ENCODE measurements at regions not wholly inside any gene's neighbourhood (a gene's known extent, or its start where the extent isn't known, plus 50 kb on each side); places are given as distances from the start of the nearest gene placed in this dataset.

DNA sequence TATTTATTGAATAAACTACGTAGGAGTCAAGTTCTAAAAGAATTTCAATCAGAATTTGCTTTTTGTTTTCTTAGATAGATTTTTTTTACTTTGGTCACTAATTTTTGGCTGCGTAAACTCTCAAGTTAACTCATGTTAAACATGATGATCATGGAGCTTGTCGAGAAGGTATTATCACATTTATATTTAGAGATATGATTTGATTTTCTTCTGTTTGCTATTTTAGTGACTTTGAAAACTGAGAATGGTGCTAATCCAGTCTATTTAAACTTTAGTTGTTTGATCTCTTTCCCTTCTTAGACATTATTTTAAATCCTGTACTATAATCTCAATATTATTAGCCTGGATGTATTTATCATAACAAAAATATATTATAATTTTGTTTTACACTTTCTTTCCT, 179.4 kb upstream of the SEMA3C start:
- no peak overlapping the region for H3K27ac Mint-ChIP-seq
- TF ChIP-seq, protein P1, sequence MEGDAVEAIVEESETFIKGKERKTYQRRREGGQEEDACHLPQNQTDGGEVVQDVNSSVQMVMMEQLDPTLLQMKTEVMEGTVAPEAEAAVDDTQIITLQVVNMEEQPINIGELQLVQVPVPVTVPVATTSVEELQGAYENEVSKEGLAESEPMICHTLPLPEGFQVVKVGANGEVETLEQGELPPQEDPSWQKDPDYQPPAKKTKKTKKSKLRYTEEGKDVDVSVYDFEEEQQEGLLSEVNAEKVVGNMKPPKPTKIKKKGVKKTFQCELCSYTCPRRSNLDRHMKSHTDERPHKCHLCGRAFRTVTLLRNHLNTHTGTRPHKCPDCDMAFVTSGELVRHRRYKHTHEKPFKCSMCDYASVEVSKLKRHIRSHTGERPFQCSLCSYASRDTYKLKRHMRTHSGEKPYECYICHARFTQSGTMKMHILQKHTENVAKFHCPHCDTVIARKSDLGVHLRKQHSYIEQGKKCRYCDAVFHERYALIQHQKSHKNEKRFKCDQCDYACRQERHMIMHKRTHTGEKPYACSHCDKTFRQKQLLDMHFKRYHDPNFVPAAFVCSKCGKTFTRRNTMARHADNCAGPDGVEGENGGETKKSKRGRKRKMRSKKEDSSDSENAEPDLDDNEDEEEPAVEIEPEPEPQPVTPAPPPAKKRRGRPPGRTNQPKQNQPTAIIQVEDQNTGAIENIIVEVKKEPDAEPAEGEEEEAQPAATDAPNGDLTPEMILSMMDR (IDR thresholded peaks at IDR 0.05), result no peak
- H3K4me3 Mint-ChIP-seq, result no peak overlapping the region
- H3K9me3 Mint-ChIP-seq, result no peaks in the 10 kb centered on the region
- H3K27me3 Mint-ChIP-seq (ENCODE audit: low read depth, poor library complexity), result no peaks in the 10 kb centered on the region
- DNase-seq, result no peak
- no peaks in the 10 kb centered on the region for H3K4me1 Mint-ChIP-seq
- H3K36me3 Mint-ChIP-seq (ENCODE audit: low read depth), result no peaks in the 10 kb centered on the region

DNA sequence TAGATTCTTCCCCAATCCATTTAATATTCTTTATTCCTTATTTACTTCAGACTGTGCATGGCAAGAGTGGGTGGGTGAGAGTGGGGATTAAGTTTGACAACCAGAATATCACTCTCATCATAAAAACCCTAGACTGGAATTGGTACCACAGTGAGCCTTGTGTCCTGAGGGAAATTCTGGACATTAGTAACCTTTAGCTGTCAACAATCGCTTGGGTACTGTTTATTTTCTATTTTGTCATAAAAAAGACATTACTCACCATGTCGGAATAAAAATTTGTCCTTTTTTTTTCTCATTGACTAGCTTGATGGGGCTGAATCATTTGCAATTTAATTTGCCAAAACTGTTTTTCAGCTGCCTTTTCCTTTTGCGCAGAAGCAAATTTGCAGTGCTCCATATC, 176.1 kb upstream of the SEMA3C start:
- H3K9me3 Mint-ChIP-seq, result peaks cover 8% of the 10 kb centered on the region
- H3K36me3 Mint-ChIP-seq (ENCODE audit: low read depth), result peaks cover 5% of the 10 kb centered on the region
- no peak overlapping the region for H3K27ac Mint-ChIP-seq
- TF ChIP-seq, protein P1 (IDR thresholded peaks at IDR 0.05), result no peak
- no peak overlapping the region for H3K4me3 Mint-ChIP-seq
- no peaks in the 10 kb centered on the region for H3K4me1 Mint-ChIP-seq
- no peak for DNase-seq
- H3K27me3 Mint-ChIP-seq (ENCODE audit: low read depth, poor library complexity), result no peaks in the 10 kb centered on the region

DNA sequence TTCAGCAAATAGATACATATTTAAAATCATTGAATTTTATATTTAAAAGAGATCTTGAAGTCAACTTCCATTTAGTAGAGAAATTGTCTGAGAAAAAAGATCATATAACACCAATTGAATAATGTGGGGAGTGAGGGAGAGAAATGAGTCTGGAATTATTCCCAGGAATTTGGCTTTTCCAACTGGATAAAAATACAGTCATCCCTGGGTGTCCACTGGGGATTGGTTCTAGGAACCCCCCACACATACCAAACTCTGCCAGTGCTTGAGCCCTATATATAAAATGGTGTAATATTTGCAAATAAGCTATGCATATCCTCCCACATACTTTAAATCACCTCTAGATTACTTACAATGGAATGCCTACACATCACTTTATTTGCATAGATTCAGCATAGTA, 162.8 kb upstream of the SEMA3C start:
- no peak for DNase-seq
- no peaks in the 10 kb centered on the region for H3K27me3 Mint-ChIP-seq (ENCODE audit: low read depth, poor library complexity)
- no peak overlapping the region for H3K27ac Mint-ChIP-seq
- TF ChIP-seq, protein P1 (IDR thresholded peaks at IDR 0.05), result no peak
- H3K36me3 Mint-ChIP-seq (ENCODE audit: low read depth), result peaks cover 9% of the 10 kb centered on the region
- H3K4me1 Mint-ChIP-seq, result no peaks in the 10 kb centered on the region
- H3K9me3 Mint-ChIP-seq, result peaks cover 20% of the 10 kb centered on the region
- no peak overlapping the region for H3K4me3 Mint-ChIP-seq

DNA sequence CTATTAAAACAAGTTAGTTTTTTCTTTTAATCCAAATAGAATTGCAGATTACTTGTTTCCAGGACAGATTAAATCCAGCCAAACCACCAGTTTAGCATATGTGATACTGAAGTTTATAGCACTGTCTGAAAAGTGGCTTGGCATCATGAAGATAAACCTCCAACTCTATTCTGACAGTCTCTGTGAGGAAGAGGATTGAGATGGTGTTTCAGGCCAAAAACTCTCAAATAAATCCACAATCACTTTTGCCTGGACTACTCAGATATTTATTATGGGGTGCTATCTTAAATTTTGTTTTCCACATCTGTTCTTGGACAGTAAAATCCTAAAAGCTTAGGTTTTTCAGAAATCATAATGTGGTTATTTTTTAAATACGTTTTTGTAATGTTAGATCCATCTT, 161.7 kb upstream of the SEMA3C start:
- Mint-ChIP-seq H3K36me3 (ENCODE audit: low read depth) (peaks cover 9% of the 10 kb centered on the region), H3K9me3 (peaks cover 21% of the 10 kb centered on the region), H3K27ac (no peak overlapping the region), H3K4me1 (no peaks in the 10 kb centered on the region), H3K4me3 (no peak overlapping the region), H3K27me3 (ENCODE audit: low read depth, poor library complexity) (no peaks in the 10 kb centered on the region)
- DNase-seq, result no peak
- TF ChIP-seq, protein P1 (IDR thresholded peaks at IDR 0.05), result no peak

DNA sequence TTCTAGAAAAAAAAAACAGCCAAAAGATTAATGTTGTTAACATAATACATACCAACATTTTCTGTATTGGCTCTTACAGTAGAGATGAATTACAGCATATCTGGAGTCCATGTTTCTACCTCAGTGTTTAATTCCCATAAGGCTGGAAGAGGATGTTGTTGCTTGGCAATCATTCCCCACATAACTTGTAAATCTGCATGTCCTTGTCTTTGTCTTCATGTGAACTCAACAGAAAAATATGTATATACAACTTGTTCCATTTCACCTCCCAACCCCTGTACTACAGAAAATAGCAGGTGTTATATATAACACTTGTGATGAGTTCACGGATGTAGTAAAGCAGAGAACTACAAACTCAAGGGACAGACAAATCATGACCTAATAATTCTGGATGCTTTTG, 160.9 kb upstream of the SEMA3C start:
- no peak overlapping the region for H3K4me3 Mint-ChIP-seq
- TF ChIP-seq, protein P1 (IDR thresholded peaks at IDR 0.05), result no peak
- no peak for DNase-seq
- no peaks in the 10 kb centered on the region for H3K27me3 Mint-ChIP-seq (ENCODE audit: low read depth, poor library complexity)
- peaks cover 21% of the 10 kb centered on the region for H3K9me3 Mint-ChIP-seq
- H3K4me1 Mint-ChIP-seq, result no peaks in the 10 kb centered on the region
- H3K36me3 Mint-ChIP-seq (ENCODE audit: low read depth), result peaks cover 9% of the 10 kb centered on the region
- H3K27ac Mint-ChIP-seq, result no peak overlapping the region

DNA sequence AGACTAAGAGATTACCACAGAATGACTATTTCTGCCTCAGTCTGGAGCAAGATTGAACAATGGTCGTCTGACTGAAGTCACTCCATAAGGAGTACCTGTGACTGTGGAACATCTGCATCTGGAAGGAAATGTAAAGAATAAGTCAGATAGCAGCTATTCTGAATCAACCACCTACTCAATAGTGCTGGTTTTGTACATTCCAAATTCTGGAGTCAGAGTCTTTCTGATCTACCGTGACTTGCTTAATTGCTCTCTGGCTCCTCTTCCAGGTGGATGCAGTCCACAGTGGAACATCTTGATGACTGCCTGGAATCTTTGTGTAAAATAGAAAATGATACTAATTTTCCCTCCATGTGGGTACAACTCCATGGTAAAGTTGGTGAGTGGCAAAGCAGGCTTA, 156.3 kb upstream of the SEMA3C start:
- peaks cover 46% of the 10 kb centered on the region for H3K9me3 Mint-ChIP-seq
- TF ChIP-seq, protein P1 (IDR thresholded peaks at IDR 0.05), result no peak
- no peak overlapping the region for H3K4me3 Mint-ChIP-seq
- DNase-seq, result no peak
- H3K36me3 Mint-ChIP-seq (ENCODE audit: low read depth), result peaks cover 14% of the 10 kb centered on the region
- no peaks in the 10 kb centered on the region for H3K4me1 Mint-ChIP-seq
- H3K27ac Mint-ChIP-seq, result no peak overlapping the region
- no peaks in the 10 kb centered on the region for H3K27me3 Mint-ChIP-seq (ENCODE audit: low read depth, poor library complexity)

Data from nephron progenitor cell (in vitro differentiated cells).